HL-60/S4 treated with phorbol 12-myristate 13-acetate at 8.2 ng/mL for 4 days and 3 days (cell line): ENCODE measurements at regions not wholly inside any gene's neighbourhood (a gene's known extent, or its start where the extent isn't known, plus 50 kb on each side); places are given as distances from the start of the nearest gene placed in this dataset.
"Not testable (repeated sequence)": the region's sequence is repeated elsewhere in the genome, so short reads cannot be mapped to it uniquely, and the experiment has no call there.

Experiments used
- in situ Hi-C: fragments of 300-500 bp; cut with MboI; formaldehyde crosslinking; loops from 2 replicates; pipeline ENCODE4 v1.15.0; 2022; ENCODE audit warnings: low sequenced_read_pairs

GRCh38 chr11:92046103-92046502 is 178.5 kb upstream of the FAT3 start:
- in situ Hi-C loops, result no loop called here

- in situ Hi-C loops, result no loop called here
Observed at GRCh38 chr11:92045301-92045700, 179.3 kb upstream of the FAT3 start.

DNA sequence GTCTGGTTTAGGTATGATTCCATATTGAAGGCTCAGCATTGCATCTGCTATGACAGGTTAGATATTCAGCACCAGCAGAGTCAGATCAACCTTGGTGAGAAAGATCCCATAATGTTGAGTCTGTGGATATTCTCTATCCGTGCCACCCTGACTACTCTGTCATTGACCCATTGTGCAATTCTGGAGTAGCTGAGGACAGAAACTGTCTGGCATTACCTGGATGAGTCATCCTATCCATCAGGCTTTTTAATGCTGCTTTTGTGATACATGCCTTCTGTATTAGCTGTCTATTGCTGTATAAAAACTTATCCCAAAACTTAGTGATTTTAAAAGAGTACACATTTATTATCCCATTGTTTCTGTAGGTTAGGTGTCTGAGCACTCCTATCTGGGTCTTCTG is 189.1 kb upstream of the FAT3 start:
- in situ Hi-C loops, result no loop called here

GRCh38 chr11:92027136-92027535 is 197.5 kb upstream of the FAT3 start:
- in situ Hi-C loops, result not testable (repeated sequence)

GRCh38 chr11:92026664-92027063 is 198.0 kb upstream of the FAT3 start:
- in situ Hi-C loops, result no loop called here

GRCh38 chr11:92024788-92025187 is 199.8 kb upstream of the FAT3 start:
- in situ Hi-C loops, result no loop called here

DNA sequence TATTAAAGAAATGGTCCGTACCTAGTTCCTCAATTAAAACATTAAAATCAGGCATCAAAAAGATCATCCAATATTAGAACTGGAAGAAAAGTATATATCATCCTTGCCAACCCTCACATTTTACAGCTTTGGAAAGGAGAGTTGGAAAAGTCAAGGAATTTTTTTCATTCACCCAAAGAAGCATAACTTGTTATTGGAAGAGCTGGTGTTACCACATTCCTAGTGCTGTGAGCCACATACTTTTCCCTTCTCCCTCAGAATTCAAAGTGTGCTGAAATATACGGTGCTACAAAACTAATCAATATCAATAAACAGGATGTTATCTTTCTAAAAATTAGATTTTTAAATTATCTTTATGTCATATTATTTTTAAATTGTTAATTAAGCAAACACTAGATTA is 202.1 kb upstream of the FAT3 start:
- in situ Hi-C loops, result no loop called here

GRCh38 chr11:92018332-92018731 is 206.3 kb upstream of the FAT3 start:
- in situ Hi-C loops, result no loop called here

- in situ Hi-C loops, result no loop called here
Observed at GRCh38 chr11:92008249-92008648, 216.4 kb upstream of the FAT3 start.

- in situ Hi-C loops, result no loop called here
Observed at GRCh38 chr11:92002568-92002967, 222.1 kb upstream of the FAT3 start.

DNA sequence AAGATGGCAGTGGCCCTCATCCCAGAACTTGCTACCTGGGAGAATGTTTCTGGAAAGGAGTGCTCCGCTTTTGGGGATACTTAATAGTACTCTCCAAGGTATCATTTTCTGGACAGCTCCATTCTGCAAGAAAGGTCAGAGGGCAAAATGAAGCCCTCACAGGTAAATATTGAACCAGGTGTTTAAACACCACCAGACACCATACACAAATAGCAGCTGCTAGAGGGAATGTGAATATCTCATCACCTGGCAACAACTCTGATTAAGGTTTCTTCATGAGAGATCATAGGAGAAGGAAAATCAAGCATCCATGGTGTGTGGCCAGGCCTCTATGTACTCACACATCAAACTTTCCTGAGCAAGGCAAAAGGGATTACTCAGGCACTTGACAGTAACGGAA is 226.1 kb upstream of the FAT3 start:
- in situ Hi-C loops, result no loop called here

DNA sequence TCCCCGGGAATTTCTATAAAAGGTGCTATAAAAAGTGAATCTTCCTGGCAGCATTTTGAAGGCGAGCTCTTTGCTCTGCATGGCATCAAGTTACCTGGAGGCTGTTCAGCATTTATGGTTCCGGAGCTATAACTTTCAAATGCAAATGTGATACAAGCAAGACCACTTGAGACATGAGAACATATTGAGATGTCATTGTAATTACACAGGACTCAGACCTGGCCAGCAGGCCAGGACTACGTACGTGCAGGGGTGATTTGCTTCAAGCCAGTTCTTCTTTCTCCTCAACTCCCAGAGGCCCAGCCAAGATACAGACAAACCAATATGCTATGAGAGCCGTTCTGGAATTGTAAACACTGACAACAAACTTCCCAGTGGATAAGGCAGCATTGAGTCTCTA is 227.4 kb upstream of the FAT3 start:
- in situ Hi-C loops, result no loop called here

DNA sequence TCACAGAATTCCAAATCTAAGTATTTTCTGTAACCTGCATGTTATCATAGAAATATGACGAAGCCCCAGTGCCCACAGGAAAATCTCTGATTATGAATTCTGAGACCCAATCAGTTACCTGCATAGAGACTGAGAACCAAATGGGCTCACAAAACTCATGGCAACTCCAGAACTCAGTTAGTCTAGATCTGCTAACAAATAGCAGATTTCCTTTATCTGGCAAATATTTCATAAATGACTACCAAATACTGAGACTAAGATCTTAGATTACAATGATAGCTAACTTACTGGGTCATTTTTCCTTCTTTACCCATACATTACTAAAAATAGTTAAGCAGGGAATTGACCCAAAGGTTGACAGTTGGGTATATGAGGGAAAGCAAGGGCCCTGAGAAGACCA is 228.1 kb upstream of the FAT3 start:
- in situ Hi-C loops, result no loop called here

DNA sequence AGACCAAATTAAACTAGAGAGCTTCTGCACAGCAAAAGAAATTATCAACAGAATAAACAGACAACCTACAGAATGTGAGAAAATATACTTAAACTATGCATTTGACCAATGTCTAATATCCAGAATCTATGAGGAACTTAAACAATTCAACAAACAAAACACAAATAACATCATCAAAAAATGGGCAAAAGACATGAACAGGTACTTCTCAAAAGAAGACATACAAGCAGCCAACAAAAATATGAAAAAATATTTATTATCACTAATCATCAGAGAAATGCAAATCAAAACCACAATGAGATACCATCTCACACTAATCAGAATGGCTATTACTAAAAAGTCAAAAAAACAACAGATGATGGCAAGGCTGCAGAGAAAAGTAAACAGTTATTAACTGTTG is 236.2 kb upstream of the FAT3 start:
- in situ Hi-C loops, result not testable (repeated sequence)

DNA sequence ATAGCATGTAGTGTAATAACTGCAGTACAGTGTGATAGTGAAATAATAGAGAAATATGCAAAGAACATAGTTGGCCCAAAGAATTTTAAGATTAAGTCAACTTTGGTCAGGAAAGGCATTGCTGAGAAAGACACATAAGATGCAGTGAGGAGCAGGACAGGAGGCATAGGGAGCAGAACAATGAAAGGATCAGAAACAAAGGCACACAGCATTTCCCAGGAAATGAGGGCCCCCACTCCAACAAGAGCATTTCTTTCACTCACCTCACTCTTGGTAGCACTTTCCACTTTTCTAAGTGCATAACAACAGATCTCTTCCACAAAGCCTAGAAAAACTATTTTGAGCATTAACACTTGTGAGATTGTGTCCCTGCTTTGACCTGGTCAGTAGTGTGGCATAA is 238.4 kb upstream of the FAT3 start:
- in situ Hi-C loops, result no loop called here

- in situ Hi-C loops, result no loop called here
Observed at GRCh38 chr11:91984033-91984584, 240.5 kb upstream of the FAT3 start.

DNA sequence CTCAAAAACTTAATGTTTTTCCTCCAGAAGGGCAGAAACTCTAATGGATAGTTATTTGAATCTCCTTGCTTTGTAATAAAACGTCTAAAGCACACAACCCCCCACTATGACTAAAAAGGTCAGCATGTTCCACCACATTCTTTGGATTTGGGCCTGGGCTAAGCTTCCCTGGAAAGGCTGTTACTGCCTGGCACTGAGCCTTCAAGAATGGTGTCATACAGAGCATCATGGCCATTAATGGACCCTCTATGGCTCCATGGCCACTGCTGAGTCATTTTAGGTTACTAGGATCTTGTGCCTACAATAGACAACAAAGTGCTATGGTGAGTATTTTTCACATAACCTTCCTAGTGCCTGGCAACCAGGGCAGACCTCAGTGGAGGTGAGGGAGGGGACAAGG is 242.6 kb upstream of the FAT3 start:
- in situ Hi-C loops, result no loop called here

DNA sequence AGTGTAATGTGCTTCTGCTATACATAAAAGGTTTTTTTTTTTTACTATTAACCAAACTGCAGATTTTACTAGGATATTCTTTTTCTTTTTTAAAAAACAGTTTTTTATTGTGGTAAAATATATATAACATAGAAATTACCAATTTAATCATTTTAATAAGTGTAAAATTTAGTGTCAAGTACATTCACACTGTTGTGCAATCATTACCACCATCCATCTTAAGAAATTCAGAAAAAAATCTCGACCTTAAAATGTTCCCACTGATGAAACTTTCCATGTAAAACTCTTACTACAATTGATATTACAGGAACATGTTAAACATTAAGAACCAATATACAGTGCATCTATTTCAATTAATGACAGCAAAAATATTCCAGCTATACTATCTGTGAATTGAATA is 244.8 kb upstream of the FAT3 start:
- in situ Hi-C loops, result no loop called here

- in situ Hi-C loops, result no loop called here
Observed at GRCh38 chr11:91978747-91979146, 245.9 kb upstream of the FAT3 start.

DNA sequence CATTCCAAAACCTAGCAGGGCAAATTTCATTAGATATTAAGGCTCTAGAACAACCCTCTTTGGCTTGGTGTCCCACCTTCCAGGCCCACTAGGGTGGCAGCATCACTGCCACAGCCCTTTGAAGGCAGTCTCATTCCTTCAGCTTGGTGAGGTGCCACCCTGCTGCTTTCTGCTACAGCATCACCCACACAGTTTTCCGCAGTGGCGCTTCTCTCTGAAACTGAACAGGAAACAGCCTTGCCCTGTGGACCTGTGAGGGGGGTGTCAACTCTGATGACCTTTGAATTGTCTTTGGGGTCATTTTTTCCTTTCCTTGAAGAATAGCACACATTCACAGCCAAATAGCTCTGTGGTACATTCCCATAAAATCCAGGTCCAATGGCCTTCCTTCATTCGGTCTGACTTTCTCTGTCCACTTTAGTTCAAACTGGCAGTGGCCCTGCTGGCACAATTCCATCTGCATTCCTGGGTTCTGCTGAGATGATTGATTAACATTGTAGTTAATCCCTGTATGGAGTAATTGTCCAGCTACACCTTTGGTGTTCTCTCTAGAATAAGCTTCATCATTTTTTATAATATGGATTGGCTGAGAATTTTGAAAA is 251.9 kb upstream of the FAT3 start:
- in situ Hi-C loops, result no loop called here

GRCh38 chr11:91970624-91971023 is 254.0 kb upstream of the FAT3 start:
- in situ Hi-C loops, result no loop called here

DNA sequence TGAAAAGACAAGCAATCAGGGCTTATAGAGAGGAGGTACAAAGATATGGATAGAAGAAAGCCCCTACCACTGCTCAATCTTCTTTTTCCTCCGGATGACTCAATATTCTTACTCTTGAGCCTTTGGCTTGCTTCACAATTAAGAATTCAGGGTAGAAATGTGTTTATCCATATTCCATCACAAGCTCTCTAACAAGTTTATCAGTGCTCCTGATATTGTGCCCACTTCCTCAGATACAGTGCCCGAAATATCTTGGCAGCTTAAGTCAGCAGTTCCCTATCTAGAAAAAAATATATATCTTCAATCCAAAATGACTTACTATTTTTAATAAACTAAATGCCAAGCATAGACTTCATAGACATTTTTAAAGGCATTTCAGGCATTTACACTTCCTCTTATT is 255.1 kb upstream of the FAT3 start:
- in situ Hi-C loops, result no loop called here

GRCh38 chr11:91967691-91968045 is 256.9 kb upstream of the FAT3 start:
- in situ Hi-C loops, result no loop called here
